ENCODE measurements at regions not wholly inside any gene's neighbourhood (a gene's known extent, or its start where the extent isn't known, plus 50 kb on each side); places are given as distances from the start of the nearest gene placed in this dataset.

DNA sequence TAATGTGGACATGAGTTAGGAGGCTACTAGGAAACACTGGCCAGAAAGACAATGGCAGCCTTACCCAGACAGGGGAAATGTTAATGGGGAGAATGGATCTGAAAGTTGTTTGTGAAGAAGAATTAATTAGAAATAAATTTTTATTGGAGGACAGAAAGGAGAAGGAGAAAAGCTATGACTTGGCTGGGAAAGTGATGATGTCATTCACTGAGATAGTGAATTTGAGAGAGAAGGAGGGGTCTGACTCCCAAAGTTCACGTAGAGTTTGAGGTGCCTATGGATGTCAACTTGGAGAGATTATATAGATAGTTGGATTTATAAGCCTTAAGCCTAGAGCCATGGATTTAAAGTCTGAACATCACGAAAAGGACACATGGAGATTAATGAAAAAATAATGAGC is 144.6 kb upstream of the ZNF521 start:
- TF ChIP-seq CTCF (IDR thresholded peaks at IDR 0.05; ENCODE audit: borderline replicate concordance, extremely low read depth, low read length, poor library complexity, severe bottlenecking): no peak
- no peak for TF ChIP-seq EZH2 (IDR thresholded peaks at IDR 0.05; ENCODE audit: borderline replicate concordance, low read depth, low read length, severe bottlenecking)
